ENCODE measurements at regions not wholly inside any gene's neighbourhood (a gene's known extent, or its start where the extent isn't known, plus 50 kb on each side); places are given as distances from the start of the nearest gene placed in this dataset.

DNA sequence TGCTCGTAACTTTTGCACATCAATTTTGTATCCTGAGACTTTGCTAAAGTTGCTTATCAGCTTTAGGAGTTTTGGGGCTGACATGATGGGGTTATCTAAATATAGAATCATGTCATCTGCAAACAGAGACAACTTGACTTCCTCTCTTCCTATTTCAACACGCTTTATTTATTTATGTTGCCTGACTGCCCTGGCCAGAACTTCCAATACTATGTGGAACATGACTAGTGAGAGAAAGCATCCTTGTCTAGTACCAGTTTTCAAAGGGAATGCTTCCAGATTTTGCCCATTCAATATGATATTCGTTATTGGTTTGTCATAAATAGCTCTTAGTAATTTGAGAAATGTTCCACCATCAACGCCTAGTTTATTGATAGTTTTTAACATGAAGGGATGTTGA, 65.4 kb upstream of the CDH12 start:
- H3K36me3 ChIP-seq (replicated peaks in 1 of 2; ENCODE audit: control extremely low read depth in 1 of 2, control insufficient read depth in 1 of 2, extremely low read depth in 1 of 2, insufficient read depth in 2 of 2, low read length in 1 of 2), result no peaks in the 10 kb centered on the region
- no peaks in the 10 kb centered on the region for H3K4me1 Mint-ChIP-seq
- no peak overlapping the region for H3K9ac ChIP-seq (ENCODE audit: low read length)
- no peak overlapping the region for H3K4me2 ChIP-seq (replicated peaks; ENCODE audit: low read depth, low read length, poor library complexity, severe bottlenecking)
- H3K27ac ChIP-seq (ENCODE audit: low read length in 2 of 2), result no peak overlapping the region
- no peaks in the 10 kb centered on the region for H3K4me1 ChIP-seq (ENCODE audit: control insufficient read depth in 2 of 2, insufficient read depth in 2 of 2, low read length in 2 of 2)
- DNase-seq (no peak), ATAC-seq (ENCODE audit: low read depth) (no peak)
- no peak overlapping the region for H3K4me3 ChIP-seq (ENCODE audit: control extremely low read depth in 1 of 5, extremely low read depth in 1 of 5, insufficient read depth in 1 of 5, low read depth in 2 of 5, low read length in 4 of 5)
- H3K9me3 ChIP-seq (ENCODE audit: control extremely low read depth in 1 of 3, control insufficient read depth in 2 of 3, insufficient read depth in 1 of 3, low read length in 2 of 3), result no peaks in the 10 kb centered on the region
- no CpG with 5 or more reads among the region's 4 CpGs for WGBS (ENCODE audit: insufficient coverage)
- TF ChIP-seq, protein P1, sequence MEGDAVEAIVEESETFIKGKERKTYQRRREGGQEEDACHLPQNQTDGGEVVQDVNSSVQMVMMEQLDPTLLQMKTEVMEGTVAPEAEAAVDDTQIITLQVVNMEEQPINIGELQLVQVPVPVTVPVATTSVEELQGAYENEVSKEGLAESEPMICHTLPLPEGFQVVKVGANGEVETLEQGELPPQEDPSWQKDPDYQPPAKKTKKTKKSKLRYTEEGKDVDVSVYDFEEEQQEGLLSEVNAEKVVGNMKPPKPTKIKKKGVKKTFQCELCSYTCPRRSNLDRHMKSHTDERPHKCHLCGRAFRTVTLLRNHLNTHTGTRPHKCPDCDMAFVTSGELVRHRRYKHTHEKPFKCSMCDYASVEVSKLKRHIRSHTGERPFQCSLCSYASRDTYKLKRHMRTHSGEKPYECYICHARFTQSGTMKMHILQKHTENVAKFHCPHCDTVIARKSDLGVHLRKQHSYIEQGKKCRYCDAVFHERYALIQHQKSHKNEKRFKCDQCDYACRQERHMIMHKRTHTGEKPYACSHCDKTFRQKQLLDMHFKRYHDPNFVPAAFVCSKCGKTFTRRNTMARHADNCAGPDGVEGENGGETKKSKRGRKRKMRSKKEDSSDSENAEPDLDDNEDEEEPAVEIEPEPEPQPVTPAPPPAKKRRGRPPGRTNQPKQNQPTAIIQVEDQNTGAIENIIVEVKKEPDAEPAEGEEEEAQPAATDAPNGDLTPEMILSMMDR (IDR thresholded peaks at IDR 0.05), result no peak
- TF ChIP-seq EZH2 (IDR thresholded peaks at IDR 0.05; ENCODE audit: borderline replicate concordance, insufficient read depth, low read depth, low read length, poor library complexity, severe bottlenecking), result no peak
- H3K27me3 ChIP-seq (replicated peaks in 1 of 4; ENCODE audit: control extremely low read depth in 1 of 4, control insufficient read depth in 3 of 4, insufficient read depth in 4 of 4, low read length in 3 of 4), result no peaks in the 10 kb centered on the region
- H4K20me1 ChIP-seq (ENCODE audit: control insufficient read depth, insufficient read depth, low read length, poor library complexity, severe bottlenecking), result no peaks in the 10 kb centered on the region
- no peaks in the 10 kb centered on the region for H3K79me2 ChIP-seq (ENCODE audit: control insufficient read depth, insufficient read depth, low read length)
- H3K4me3 Mint-ChIP-seq, result no peak overlapping the region
- POLR2A ChIA-PET, result no interaction called here
- H3K27ac Mint-ChIP-seq, result no peak overlapping the region
- no peaks in the 10 kb centered on the region for H3K27me3 Mint-ChIP-seq
- intact Hi-C loops (cut with micrococcal nuclease), result no loop called here
- CTCF ChIA-PET, result no interaction called here
- no peak overlapping the region for H2AFZ ChIP-seq (ENCODE audit: insufficient read depth, low read depth, low read length, poor library complexity, severe bottlenecking)
- peaks cover 3% of the 10 kb centered on the region for H3K9me3 Mint-ChIP-seq (ENCODE audit: insufficient read depth)

DNA sequence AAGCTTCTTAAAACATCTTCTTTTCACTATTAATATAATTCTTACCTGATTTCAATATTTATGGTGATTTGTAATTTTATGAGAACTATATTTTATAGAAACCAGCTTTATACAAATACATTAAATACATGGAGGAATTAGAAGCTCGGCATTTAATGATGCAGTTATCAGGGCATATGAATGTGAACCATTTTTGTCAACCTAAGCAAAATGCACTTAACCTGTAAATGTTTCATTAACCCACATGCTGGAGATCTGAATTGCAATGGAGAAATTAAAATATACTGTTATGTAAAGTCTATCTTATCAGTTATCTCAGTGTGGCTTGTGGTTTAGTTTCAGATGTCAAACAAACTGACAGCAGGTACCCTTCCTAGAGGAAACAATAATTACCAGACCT, 63.2 kb upstream of the CDH12 start:
- H3K4me1 ChIP-seq (ENCODE audit: control insufficient read depth in 2 of 2, insufficient read depth in 2 of 2, low read length in 2 of 2), result no peaks in the 10 kb centered on the region
- no CpG with 5 or more reads among the region's 1 CpG for WGBS (ENCODE audit: insufficient coverage)
- no peaks in the 10 kb centered on the region for H3K79me2 ChIP-seq (ENCODE audit: control insufficient read depth, insufficient read depth, low read length)
- no peak overlapping the region for H2AFZ ChIP-seq (ENCODE audit: insufficient read depth, low read depth, low read length, poor library complexity, severe bottlenecking)
- CTCF ChIA-PET, result no interaction called here
- H3K36me3 ChIP-seq (replicated peaks in 1 of 2; ENCODE audit: control extremely low read depth in 1 of 2, control insufficient read depth in 1 of 2, extremely low read depth in 1 of 2, insufficient read depth in 2 of 2, low read length in 1 of 2), result no peaks in the 10 kb centered on the region
- no peak overlapping the region for H3K9ac ChIP-seq (ENCODE audit: low read length)
- POLR2A ChIA-PET, result no interaction called here
- H3K4me3 Mint-ChIP-seq, result no peak overlapping the region
- peaks cover 6% of the 10 kb centered on the region for H3K9me3 Mint-ChIP-seq (ENCODE audit: insufficient read depth)
- H3K9me3 ChIP-seq (ENCODE audit: control extremely low read depth in 1 of 3, control insufficient read depth in 2 of 3, insufficient read depth in 1 of 3, low read length in 2 of 3), result no peaks in the 10 kb centered on the region
- no peak for DNase-seq
- no peaks in the 10 kb centered on the region for H4K20me1 ChIP-seq (ENCODE audit: control insufficient read depth, insufficient read depth, low read length, poor library complexity, severe bottlenecking)
- no peak overlapping the region for H3K4me3 ChIP-seq (ENCODE audit: control extremely low read depth in 1 of 5, extremely low read depth in 1 of 5, insufficient read depth in 1 of 5, low read depth in 2 of 5, low read length in 4 of 5)
- H3K27ac ChIP-seq (ENCODE audit: low read length in 2 of 2), result no peak overlapping the region
- TF ChIP-seq, protein P1 (IDR thresholded peaks at IDR 0.05), result no peak
- TF ChIP-seq EZH2 (IDR thresholded peaks at IDR 0.05; ENCODE audit: borderline replicate concordance, insufficient read depth, low read depth, low read length, poor library complexity, severe bottlenecking), result no peak
- H3K27me3 Mint-ChIP-seq, result no peaks in the 10 kb centered on the region
- H3K27me3 ChIP-seq (replicated peaks in 1 of 4; ENCODE audit: control extremely low read depth in 1 of 4, control insufficient read depth in 3 of 4, insufficient read depth in 4 of 4, low read length in 3 of 4), result no peaks in the 10 kb centered on the region
- no peak overlapping the region for H3K27ac Mint-ChIP-seq
- intact Hi-C loops (cut with micrococcal nuclease), result no loop called here
- ATAC-seq (ENCODE audit: low read depth), result no peak
- H3K4me1 Mint-ChIP-seq, result no peaks in the 10 kb centered on the region
- H3K4me2 ChIP-seq (replicated peaks; ENCODE audit: low read depth, low read length, poor library complexity, severe bottlenecking), result no peak overlapping the region
